MM.1S (cell line): ENCODE measurements at regions not wholly inside any gene's neighbourhood (a gene's known extent, or its start where the extent isn't known, plus 50 kb on each side); places are given as distances from the start of the nearest gene placed in this dataset.

Source experiments
- DNase-seq: peaks from one replicate; pipeline ENCODE4 v3.0.0-alpha.2; 2015
- H2AFZ ChIP-seq: fragments of 300-600 bp; sonication (generic); 2 replicates; pipeline ENCODE4 v1.6.0; 2016; ENCODE audit warnings: antibody characterized with exemption, low read length
- H3F3A ChIP-seq: fragments of 300-600 bp; sonication (generic); 2 replicates; pipeline ENCODE4 v1.6.1; 2016; ENCODE audit warnings: mild to moderate bottlenecking, antibody characterized with exemption, low read length, moderate library complexity, mixed read lengths; ENCODE audit not compliant: insufficient read depth
- H3K27ac ChIP-seq: fragments of 300-600 bp; sonication (generic); 2 replicates; pipeline ENCODE4 v1.5.1; 2016; ENCODE audit warnings: mild to moderate bottlenecking, low read length
- H3K27me3 ChIP-seq: fragments of 300-600 bp; sonication (generic); replicated peaks from 2 replicates; pipeline ENCODE4 v1.6.0; 2016; ENCODE audit warnings: low read length; ENCODE audit not compliant: insufficient read depth
- H3K36me3 ChIP-seq: fragments of 300-600 bp; sonication (generic); replicated peaks from 2 replicates; pipeline ENCODE4 v1.6.1; 2016; ENCODE audit warnings: mild to moderate bottlenecking, low read length, mixed read lengths; ENCODE audit not compliant: insufficient read depth
- H3K4me1 ChIP-seq: fragments of 300-600 bp; sonication (generic); 2 replicates; pipeline ENCODE4 v1.6.1; 2016; ENCODE audit warnings: low read length, mixed read lengths
- H3K4me2 ChIP-seq: fragments of 300-600 bp; sonication (generic); 2 replicates; pipeline ENCODE4 v1.6.0; 2016; ENCODE audit warnings: low read depth, low read length
- H3K4me3 ChIP-seq: fragments of 300-600 bp; sonication (generic); 2 replicates; pipeline ENCODE4 v1.5.1; 2016; ENCODE audit warnings: low read length, mixed read lengths
- H3K79me2 ChIP-seq: fragments of 300-600 bp; sonication (generic); 2 replicates; pipeline ENCODE4 v1.6.1; 2016; ENCODE audit warnings: mixed run types, low read length, mixed read lengths
- H3K9ac ChIP-seq: fragments of 300-600 bp; sonication (generic); 2 replicates; pipeline ENCODE4 v1.6.1; 2016; ENCODE audit warnings: low read length, mixed read lengths
- H3K9me2 ChIP-seq: fragments of 300-600 bp; sonication (generic); replicated peaks from 2 replicates; pipeline ENCODE4 v1.6.1; 2016; ENCODE audit warnings: mild to moderate bottlenecking, low read length, mixed read lengths; ENCODE audit not compliant: insufficient read depth
- H3K9me3 ChIP-seq: fragments of 300-600 bp; sonication (generic); replicated peaks from 2 replicates; pipeline ENCODE4 v1.6.1; 2016; ENCODE audit warnings: mild to moderate bottlenecking, low read length, mixed read lengths; ENCODE audit not compliant: insufficient read depth
- H4K20me1 ChIP-seq: fragments of 300-600 bp; sonication (generic); 2 replicates; pipeline ENCODE4 v1.6.1; 2016; ENCODE audit warnings: mild to moderate bottlenecking, low read length, moderate library complexity, mixed read lengths; ENCODE audit not compliant: insufficient read depth
- EZH2 ChIP-seq: fragments of 300-600 bp; sonication (generic); optimal IDR thresholded peaks from 2 replicates; pipeline ENCODE3; 2017; ENCODE audit warnings: low read depth, mild to moderate bottlenecking, antibody characterized with exemption, low read length, mixed read lengths
- EZH2phosphoT487 ChIP-seq: fragments of 300-600 bp; sonication (generic); IDR thresholded peaks from 2 replicates; pipeline ENCODE4 v1.6.1; 2018; ENCODE audit warnings: antibody characterized with exemption, low read length
- TF ChIP-seq, protein P1 (sequence below): fragments of 300-600 bp; sonication (generic); IDR thresholded peaks from 2 replicates; pipeline ENCODE4 v1.5.1; 2016; ENCODE audit warnings: antibody characterized with exemption, low read length, mixed read lengths

- Histone ChIP-seq H3K36me3 (no peaks in the 10 kb centered on the region), H3K9ac (no peak overlapping the region), H3K79me2 (no peaks in the 10 kb centered on the region), H4K20me1 (no peaks in the 10 kb centered on the region), H3K27me3 (no peaks in the 10 kb centered on the region), H3K9me2 (no peaks in the 10 kb centered on the region), H3K4me3 (no peak overlapping the region), H3K27ac (no peak overlapping the region), H3K9me3 (no peaks in the 10 kb centered on the region), H2AFZ (no peak overlapping the region), H3K4me2 (no peak overlapping the region), H3K4me1 (no peaks in the 10 kb centered on the region), H3F3A (no peaks in the 10 kb centered on the region)
- DNase-seq: no peak
- TF ChIP-seq, protein P1, sequence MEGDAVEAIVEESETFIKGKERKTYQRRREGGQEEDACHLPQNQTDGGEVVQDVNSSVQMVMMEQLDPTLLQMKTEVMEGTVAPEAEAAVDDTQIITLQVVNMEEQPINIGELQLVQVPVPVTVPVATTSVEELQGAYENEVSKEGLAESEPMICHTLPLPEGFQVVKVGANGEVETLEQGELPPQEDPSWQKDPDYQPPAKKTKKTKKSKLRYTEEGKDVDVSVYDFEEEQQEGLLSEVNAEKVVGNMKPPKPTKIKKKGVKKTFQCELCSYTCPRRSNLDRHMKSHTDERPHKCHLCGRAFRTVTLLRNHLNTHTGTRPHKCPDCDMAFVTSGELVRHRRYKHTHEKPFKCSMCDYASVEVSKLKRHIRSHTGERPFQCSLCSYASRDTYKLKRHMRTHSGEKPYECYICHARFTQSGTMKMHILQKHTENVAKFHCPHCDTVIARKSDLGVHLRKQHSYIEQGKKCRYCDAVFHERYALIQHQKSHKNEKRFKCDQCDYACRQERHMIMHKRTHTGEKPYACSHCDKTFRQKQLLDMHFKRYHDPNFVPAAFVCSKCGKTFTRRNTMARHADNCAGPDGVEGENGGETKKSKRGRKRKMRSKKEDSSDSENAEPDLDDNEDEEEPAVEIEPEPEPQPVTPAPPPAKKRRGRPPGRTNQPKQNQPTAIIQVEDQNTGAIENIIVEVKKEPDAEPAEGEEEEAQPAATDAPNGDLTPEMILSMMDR: no peak
- TF ChIP-seq EZH2phosphoT487 (no peak), EZH2 (no peak)
These were observed 51.2 kb upstream of the PJA1 start for GRCh38 chrX:69216446-69216845.

- TF ChIP-seq EZH2phosphoT487: no peak
- TF ChIP-seq, protein P1: no peak
- TF ChIP-seq EZH2: no peak
- no peaks in the 10 kb centered on the region for H3K27me3 ChIP-seq
These were observed 50.1 kb upstream of the PJA1 start for GRCh38 chrX:69215161-69215875.

More at GRCh38 chrX:69215161-69215875, 50.1 kb upstream of the PJA1 start:
- no peaks in the 10 kb centered on the region for H3K9me2 ChIP-seq
- no peaks in the 10 kb centered on the region for H4K20me1 ChIP-seq
- H2AFZ ChIP-seq: no peak overlapping the region
- no peak overlapping the region for H3K27ac ChIP-seq
- no peak overlapping the region for H3K4me3 ChIP-seq
- H3F3A ChIP-seq: no peaks in the 10 kb centered on the region
- DNase-seq: no peak
- no peak overlapping the region for H3K9ac ChIP-seq
- H3K79me2 ChIP-seq: no peaks in the 10 kb centered on the region
- no peak overlapping the region for H3K4me2 ChIP-seq
- no peaks in the 10 kb centered on the region for H3K4me1 ChIP-seq
- H3K9me3 ChIP-seq: no peaks in the 10 kb centered on the region
- H3K36me3 ChIP-seq: no peaks in the 10 kb centered on the region
